ENCODE measurements at regions not wholly inside any gene's neighbourhood (a gene's known extent, or its start where the extent isn't known, plus 50 kb on each side); places are given as distances from the start of the nearest gene placed in this dataset.

GRCh38 chr18:44386401-44386800 lies 294.3 kb upstream of the SETBP1 start:
- TF ChIP-seq CTCF (conservative IDR thresholded peaks at IDR 0.05) = no peak
- no peak for TF ChIP-seq ZFX (IDR thresholded peaks at IDR 0.05)
